SK-N-SH treated with all-trans-retinoic acid at 6 μM for 48 hours (cell line): ENCODE measurements at regions not wholly inside any gene's neighbourhood (a gene's known extent, or its start where the extent isn't known, plus 50 kb on each side); places are given as distances from the start of the nearest gene placed in this dataset.

Experiments
- OSR1 ChIP-seq: fragments of 250-450 bp; sonication (Bioruptor Pico); IDR thresholded peaks from 2 replicates; pipeline ENCODE4 v1.8.0; 2022; ENCODE audit warnings: moderate library complexity, mild to moderate bottlenecking, inconsistent platforms
- PATZ1 ChIP-seq: fragments of 250-450 bp; sonication (Bioruptor Pico); IDR thresholded peaks from 2 replicates; pipeline ENCODE4 v1.8.0; 2020; ENCODE audit warnings: mild to moderate bottlenecking, moderate library complexity, borderline replicate concordance
- ZNF70 ChIP-seq: fragments of 450-650 bp; formaldehyde crosslinking; IDR thresholded peaks from 2 replicates; pipeline ENCODE4 v1.5.0; 2020; ENCODE audit warnings: mild to moderate bottlenecking, moderate library complexity

- no peak for TF ChIP-seq PATZ1 (CRISPR knock-in tag)
- no peak for TF ChIP-seq ZNF70 (CRISPR knock-in tag)
- no peak for TF ChIP-seq OSR1 (CRISPR knock-in tag)
Measured at GRCh38 chr2:128447538-128447995, 128.9 kb upstream of the HS6ST1 start.
